ENCODE measurements at regions not wholly inside any gene's neighbourhood (a gene's known extent, or its start where the extent isn't known, plus 50 kb on each side); places are given as distances from the start of the nearest gene placed in this dataset.
A peak's percentile ranks its signal among the peaks of the same experiment; 100 is the strongest.
"Not testable (repeated sequence)": the region's sequence is repeated elsewhere in the genome, so short reads cannot be mapped to it uniquely, and the experiment has no call there.

DNA sequence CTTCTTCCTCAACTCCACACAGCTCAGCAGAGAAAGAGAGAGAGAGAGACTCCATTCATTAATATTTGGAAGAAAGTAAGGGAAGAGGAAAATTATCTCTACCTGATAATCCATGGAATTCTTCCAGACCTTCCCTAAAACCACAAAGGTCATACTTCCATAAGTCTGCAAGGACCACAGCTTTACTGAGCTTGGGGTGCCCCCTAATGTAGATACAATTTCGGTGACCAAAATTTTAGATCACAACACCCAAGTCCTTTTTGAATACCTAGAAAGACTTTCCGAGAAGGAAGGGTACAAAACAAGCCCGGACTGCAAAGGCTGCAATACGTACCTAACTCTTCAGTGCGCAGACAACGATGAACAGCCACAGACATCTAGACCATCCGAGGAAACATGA lies 523.9 kb downstream of the GLUD2 start:
- WGBS, 3 donors, result 79 to 85% (median 83%) methylated on average over 7 of the region's 7 CpGs
- Histone ChIP-seq H3K36me3 (ENCODE audit: control insufficient read depth in 3 of 3, insufficient read depth in 2 of 3, low read depth in 1 of 3, low read length in 3 of 3) (no peaks in the 10 kb centered on the region), H3K4me3 (ENCODE audit: low read depth in 1 of 3, low read length in 3 of 3) (no peak overlapping the region), H3K27ac (ENCODE audit: low read depth in 1 of 3, low read length in 2 of 3) (no peak overlapping the region), H3K9me3 (ENCODE audit: control insufficient read depth in 2 of 2, insufficient read depth in 1 of 2, low read depth in 1 of 2, low read length in 1 of 2) (no peaks in the 10 kb centered on the region), H3K4me1 (ENCODE audit: control insufficient read depth in 3 of 3, insufficient read depth in 2 of 3, low read depth in 1 of 3, low read length in 2 of 3) (no peaks in the 10 kb centered on the region), H3K27me3 (ENCODE audit: control insufficient read depth in 3 of 3, insufficient read depth in 3 of 3, low read length in 3 of 3) (no peaks in the 10 kb centered on the region)
- DNase-seq, result no peak
- FAIRE-seq, result no peak

DNA sequence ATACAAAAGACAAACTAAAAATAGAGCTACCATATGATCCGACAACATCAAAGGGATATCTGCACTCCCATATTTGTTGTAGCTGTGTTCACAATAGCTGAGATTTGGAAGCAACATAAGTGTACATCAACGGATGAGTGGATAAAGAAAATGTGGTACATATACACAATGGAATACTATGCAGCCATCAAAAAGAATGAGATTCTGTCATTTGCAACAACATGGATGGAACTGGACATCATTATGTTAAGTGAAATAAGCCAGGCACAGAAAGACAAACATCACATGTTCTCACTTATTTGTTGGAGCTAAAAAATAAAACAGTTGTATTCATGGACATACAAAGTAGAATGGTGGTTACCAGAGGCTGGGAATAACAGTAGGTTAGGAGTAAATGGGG lies 527.0 kb downstream of the GLUD2 start:
- H3K27ac ChIP-seq (ENCODE audit: low read depth in 1 of 3, low read length in 2 of 3); H3K9me3 ChIP-seq (ENCODE audit: control insufficient read depth in 2 of 2, insufficient read depth in 1 of 2, low read depth in 1 of 2, low read length in 1 of 2); H3K27me3 ChIP-seq (ENCODE audit: control insufficient read depth in 3 of 3, insufficient read depth in 3 of 3, low read length in 3 of 3); DNase-seq; H3K36me3 ChIP-seq (ENCODE audit: control insufficient read depth in 3 of 3, insufficient read depth in 2 of 3, low read depth in 1 of 3, low read length in 3 of 3); FAIRE-seq; H3K4me3 ChIP-seq (ENCODE audit: low read depth in 1 of 3, low read length in 3 of 3); H3K4me1 ChIP-seq (ENCODE audit: control insufficient read depth in 3 of 3, insufficient read depth in 2 of 3, low read depth in 1 of 3, low read length in 2 of 3): not testable (repeated sequence)
- WGBS, 3 donors, result 88 to 93% (median 91%) methylated on average over 2 of the region's 2 CpGs

DNA sequence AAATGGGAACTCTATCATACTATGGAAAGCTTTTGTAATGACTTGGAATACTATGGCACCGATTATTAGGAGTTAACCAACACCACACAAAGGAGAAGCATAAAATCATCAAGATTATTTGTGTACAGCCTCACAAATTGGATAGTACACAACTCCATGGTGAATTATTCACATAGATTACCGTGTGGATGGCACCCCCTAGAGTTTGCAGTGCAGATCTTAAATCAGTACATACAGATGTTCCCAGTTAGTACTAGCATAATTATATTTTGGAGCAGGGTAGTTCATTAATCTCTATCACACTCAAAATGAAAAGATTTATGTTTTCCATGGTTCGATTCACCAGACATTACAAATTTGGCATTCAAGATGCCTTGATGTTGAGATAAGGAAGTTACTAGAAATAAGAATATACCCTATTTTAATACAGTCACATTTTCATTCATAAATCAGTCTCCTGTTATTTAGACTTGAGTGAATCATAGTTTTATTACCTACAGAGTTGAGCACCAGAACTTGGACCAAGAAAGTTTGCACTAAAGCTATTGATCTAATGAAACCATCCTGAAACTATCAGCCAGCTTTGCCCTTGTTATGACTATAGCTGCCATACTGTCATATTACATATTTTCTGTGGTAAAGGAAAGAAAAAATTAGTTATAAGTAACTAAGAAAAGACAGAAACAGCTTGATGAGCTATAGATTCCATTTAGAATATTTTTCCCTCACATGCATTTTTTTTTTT lies 531.8 kb downstream of the GLUD2 start:
- H3K36me3 ChIP-seq (ENCODE audit: control insufficient read depth in 3 of 3, insufficient read depth in 2 of 3, low read depth in 1 of 3, low read length in 3 of 3), result no peaks in the 10 kb centered on the region
- H3K27me3 ChIP-seq (ENCODE audit: control insufficient read depth in 3 of 3, insufficient read depth in 3 of 3, low read length in 3 of 3), result no peaks in the 10 kb centered on the region
- FAIRE-seq, result no peak
- no peak overlapping the region for H3K4me3 ChIP-seq (ENCODE audit: low read depth in 1 of 3, low read length in 3 of 3)
- 17 to 26% (median 22%) methylated on average over 3 of the region's 3 CpGs for WGBS, 3 donors
- H3K27ac ChIP-seq (ENCODE audit: low read depth in 1 of 3, low read length in 2 of 3), result no peak overlapping the region
- peak in 1 of 2 donors; percentile 18 for DNase-seq
- H3K9me3 ChIP-seq (ENCODE audit: control insufficient read depth in 2 of 2, insufficient read depth in 1 of 2, low read depth in 1 of 2, low read length in 1 of 2), result no peaks in the 10 kb centered on the region
- no peaks in the 10 kb centered on the region for H3K4me1 ChIP-seq (ENCODE audit: control insufficient read depth in 3 of 3, insufficient read depth in 2 of 3, low read depth in 1 of 3, low read length in 2 of 3)

DNA sequence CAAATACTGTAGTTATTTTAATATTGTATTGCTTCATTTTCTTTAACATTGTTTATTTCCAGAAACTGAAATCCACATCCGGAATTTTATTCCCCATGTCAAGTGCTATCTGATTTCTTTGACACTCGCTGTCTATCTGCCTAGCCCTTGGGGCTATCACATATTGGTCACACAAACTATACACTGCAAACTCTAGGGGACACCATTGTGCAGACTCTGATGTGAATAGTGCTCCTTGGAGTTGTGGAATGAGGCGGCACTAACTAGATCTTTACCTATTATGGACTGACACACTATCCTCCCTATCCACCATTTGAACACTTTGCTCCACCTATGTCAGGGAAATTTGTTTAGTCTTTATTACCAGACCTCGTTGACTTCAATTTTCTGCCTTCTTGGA lies 534.5 kb downstream of the GLUD2 start:
- Histone ChIP-seq H3K4me3 (ENCODE audit: low read depth in 1 of 3, low read length in 3 of 3) (no peak overlapping the region), H3K36me3 (ENCODE audit: control insufficient read depth in 3 of 3, insufficient read depth in 2 of 3, low read depth in 1 of 3, low read length in 3 of 3) (no peaks in the 10 kb centered on the region), H3K27ac (ENCODE audit: low read depth in 1 of 3, low read length in 2 of 3) (no peak overlapping the region), H3K4me1 (ENCODE audit: control insufficient read depth in 3 of 3, insufficient read depth in 2 of 3, low read depth in 1 of 3, low read length in 2 of 3) (no peaks in the 10 kb centered on the region), H3K27me3 (ENCODE audit: control insufficient read depth in 3 of 3, insufficient read depth in 3 of 3, low read length in 3 of 3) (no peaks in the 10 kb centered on the region), H3K9me3 (ENCODE audit: control insufficient read depth in 2 of 2, insufficient read depth in 1 of 2, low read depth in 1 of 2, low read length in 1 of 2) (no peaks in the 10 kb centered on the region)
- FAIRE-seq, result no peak
- 39 to 60% (median 42%) methylated on average over 4 of the region's 4 CpGs for WGBS, 3 donors
- no peak for DNase-seq

- no peak for FAIRE-seq
- 50 to 65% (median 65%) methylated on average over 3 of the region's 3 CpGs for WGBS, 3 donors
- no peak overlapping the region for H3K4me3 ChIP-seq (ENCODE audit: low read depth in 1 of 3, low read length in 3 of 3)
Measured at GRCh38 chrX:121585626-121586025, 538.2 kb downstream of the GLUD2 start.

GRCh38 chrX:121592884-121593283 lies 545.5 kb downstream of the GLUD2 start:
- WGBS, 3 donors, result 44 to 68% (median 53%) methylated on average over 3 of the region's 3 CpGs
- no peak overlapping the region for H3K27ac ChIP-seq (ENCODE audit: low read depth in 1 of 3, low read length in 2 of 3)
- H3K27me3 ChIP-seq (ENCODE audit: control insufficient read depth in 3 of 3, insufficient read depth in 3 of 3, low read length in 3 of 3), result no peaks in the 10 kb centered on the region
- no peaks in the 10 kb centered on the region for H3K9me3 ChIP-seq (ENCODE audit: control insufficient read depth in 2 of 2, insufficient read depth in 1 of 2, low read depth in 1 of 2, low read length in 1 of 2)
- FAIRE-seq (no peak), DNase-seq (no peak)
- no peak overlapping the region for H3K4me3 ChIP-seq (ENCODE audit: low read depth in 1 of 3, low read length in 3 of 3)
- H3K36me3 ChIP-seq (ENCODE audit: control insufficient read depth in 3 of 3, insufficient read depth in 2 of 3, low read depth in 1 of 3, low read length in 3 of 3), result no peaks in the 10 kb centered on the region
- H3K4me1 ChIP-seq (ENCODE audit: control insufficient read depth in 3 of 3, insufficient read depth in 2 of 3, low read depth in 1 of 3, low read length in 2 of 3), result no peaks in the 10 kb centered on the region

More at GRCh38 chrX:121585626-121586025, 538.2 kb downstream of the GLUD2 start:
- no peaks in the 10 kb centered on the region for H3K36me3 ChIP-seq (ENCODE audit: control insufficient read depth in 3 of 3, insufficient read depth in 2 of 3, low read depth in 1 of 3, low read length in 3 of 3)
- no peak for DNase-seq
- no peaks in the 10 kb centered on the region for H3K4me1 ChIP-seq (ENCODE audit: control insufficient read depth in 3 of 3, insufficient read depth in 2 of 3, low read depth in 1 of 3, low read length in 2 of 3)
- H3K27ac ChIP-seq (ENCODE audit: low read depth in 1 of 3, low read length in 2 of 3), result no peak overlapping the region
- H3K27me3 ChIP-seq (ENCODE audit: control insufficient read depth in 3 of 3, insufficient read depth in 3 of 3, low read length in 3 of 3), result no peaks in the 10 kb centered on the region
- no peaks in the 10 kb centered on the region for H3K9me3 ChIP-seq (ENCODE audit: control insufficient read depth in 2 of 2, insufficient read depth in 1 of 2, low read depth in 1 of 2, low read length in 1 of 2)

DNA sequence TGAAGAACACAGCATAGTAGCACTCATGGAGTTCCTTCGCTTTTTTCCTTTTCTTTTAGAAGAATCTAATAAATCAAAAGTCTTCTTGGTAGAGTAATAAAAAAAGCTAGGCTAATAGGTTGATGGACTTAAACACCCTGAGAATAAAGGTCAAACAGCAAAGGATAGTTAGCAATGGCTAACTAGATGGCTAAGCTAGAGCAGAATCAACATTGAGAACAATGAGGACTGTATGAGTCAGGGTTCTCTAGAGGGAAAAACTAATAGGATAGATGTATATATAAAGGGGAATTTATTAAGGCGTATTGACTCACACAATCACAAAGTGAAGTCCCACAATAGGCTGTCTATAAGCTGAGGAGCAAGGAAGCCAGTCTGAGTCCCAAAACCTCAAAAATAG lies 550.9 kb downstream of the GLUD2 start:
- FAIRE-seq (no peak), DNase-seq (no peak)
- no peak overlapping the region for H3K4me3 ChIP-seq (ENCODE audit: low read depth in 1 of 3, low read length in 3 of 3)
- 74 to 92% (median 82%) methylated on average over 2 of the region's 2 CpGs for WGBS, 3 donors
- H3K9me3 ChIP-seq (ENCODE audit: control insufficient read depth in 2 of 2, insufficient read depth in 1 of 2, low read depth in 1 of 2, low read length in 1 of 2), result no peaks in the 10 kb centered on the region
- H3K27ac ChIP-seq (ENCODE audit: low read depth in 1 of 3, low read length in 2 of 3), result no peak overlapping the region
- H3K4me1 ChIP-seq (ENCODE audit: control insufficient read depth in 3 of 3, insufficient read depth in 2 of 3, low read depth in 1 of 3, low read length in 2 of 3), result no peaks in the 10 kb centered on the region
- no peaks in the 10 kb centered on the region for H3K36me3 ChIP-seq (ENCODE audit: control insufficient read depth in 3 of 3, insufficient read depth in 2 of 3, low read depth in 1 of 3, low read length in 3 of 3)
- H3K27me3 ChIP-seq (ENCODE audit: control insufficient read depth in 3 of 3, insufficient read depth in 3 of 3, low read length in 3 of 3), result no peaks in the 10 kb centered on the region

GRCh38 chrX:121635141-121635540 lies 587.7 kb downstream of the GLUD2 start:
- DNase-seq (no peak), FAIRE-seq (no peak)
- H3K27me3 ChIP-seq (ENCODE audit: control insufficient read depth in 3 of 3, insufficient read depth in 3 of 3, low read length in 3 of 3), result no peaks in the 10 kb centered on the region

GRCh38 chrX:121639781-121640180 lies 592.4 kb downstream of the GLUD2 start:
- Histone ChIP-seq H3K4me3 (ENCODE audit: low read depth in 1 of 3, low read length in 3 of 3) (no peak overlapping the region), H3K36me3 (ENCODE audit: control insufficient read depth in 3 of 3, insufficient read depth in 2 of 3, low read depth in 1 of 3, low read length in 3 of 3) (no peaks in the 10 kb centered on the region), H3K9me3 (ENCODE audit: control insufficient read depth in 2 of 2, insufficient read depth in 1 of 2, low read depth in 1 of 2, low read length in 1 of 2) (no peaks in the 10 kb centered on the region), H3K4me1 (ENCODE audit: control insufficient read depth in 3 of 3, insufficient read depth in 2 of 3, low read depth in 1 of 3, low read length in 2 of 3) (no peaks in the 10 kb centered on the region), H3K27ac (ENCODE audit: low read depth in 1 of 3, low read length in 2 of 3) (no peak overlapping the region), H3K27me3 (ENCODE audit: control insufficient read depth in 3 of 3, insufficient read depth in 3 of 3, low read length in 3 of 3) (no peaks in the 10 kb centered on the region)
- FAIRE-seq, result no peak
- DNase-seq, result no peak

More at GRCh38 chrX:121635141-121635540, 587.7 kb downstream of the GLUD2 start:
- H3K4me3 ChIP-seq (ENCODE audit: low read depth in 1 of 3, low read length in 3 of 3), result no peak overlapping the region
- H3K36me3 ChIP-seq (ENCODE audit: control insufficient read depth in 3 of 3, insufficient read depth in 2 of 3, low read depth in 1 of 3, low read length in 3 of 3), result no peaks in the 10 kb centered on the region
- H3K4me1 ChIP-seq (ENCODE audit: control insufficient read depth in 3 of 3, insufficient read depth in 2 of 3, low read depth in 1 of 3, low read length in 2 of 3), result no peaks in the 10 kb centered on the region
- 69 to 89% (median 72%) methylated on average over 2 of the region's 2 CpGs for WGBS, 3 donors
- H3K27ac ChIP-seq (ENCODE audit: low read depth in 1 of 3, low read length in 2 of 3), result no peak overlapping the region
- H3K9me3 ChIP-seq (ENCODE audit: control insufficient read depth in 2 of 2, insufficient read depth in 1 of 2, low read depth in 1 of 2, low read length in 1 of 2), result no peaks in the 10 kb centered on the region
